ENCODE measurements at regions not wholly inside any gene's neighbourhood (a gene's known extent, or its start where the extent isn't known, plus 50 kb on each side); places are given as distances from the start of the nearest gene placed in this dataset.
A peak's percentile ranks its signal among the peaks of the same experiment; 100 is the strongest.

- Mint-ChIP-seq H3K9me3 (peaks cover 3% of the 10 kb centered on the region), H3K27ac (no peak overlapping the region), H3K4me3 (no peak overlapping the region), H3K36me3 (ENCODE audit: low read depth) (no peaks in the 10 kb centered on the region), H3K27me3 (no peaks in the 10 kb centered on the region), H3K4me1 (ENCODE audit: low read depth) (no peaks in the 10 kb centered on the region)
- DNase-seq (no peak), ATAC-seq (no peak)
- ChIA-PET POLR2A (no interaction called here), CTCF (no interaction called here)
- TF ChIP-seq CTCF (IDR thresholded peaks at IDR 0.05): no peak
- intact Hi-C loops (cut with micrococcal nuclease): no loop called here
Observed at GRCh38 chr18:43870626-43871025, 593.3 kb upstream of the SYT4 start.

- H3K4me3 Mint-ChIP-seq: no peak overlapping the region
- ATAC-seq: no peak
- no peaks in the 10 kb centered on the region for H3K27me3 Mint-ChIP-seq
- intact Hi-C loops (cut with micrococcal nuclease): no loop called here
- H3K36me3 Mint-ChIP-seq (ENCODE audit: low read depth): no peaks in the 10 kb centered on the region
- DNase-seq: no peak
- CTCF ChIA-PET: interaction anchor here (0.6 kb wide), 1 partner anchor 105 kb away, joined by 3 read pairs; no protein-coding TSS in a partner anchor
- POLR2A ChIA-PET: no interaction called here
- H3K9me3 Mint-ChIP-seq: peaks cover 3% of the 10 kb centered on the region
- no peak overlapping the region for H3K27ac Mint-ChIP-seq
- TF ChIP-seq CTCF (IDR thresholded peaks at IDR 0.05): no peak
- H3K4me1 Mint-ChIP-seq (ENCODE audit: low read depth): no peaks in the 10 kb centered on the region
Observed at GRCh38 chr18:43875511-43875910, 598.2 kb upstream of the SYT4 start.

- no peaks in the 10 kb centered on the region for H3K4me1 Mint-ChIP-seq (ENCODE audit: low read depth)
- DNase-seq (no peak), ATAC-seq (no peak)
- ChIA-PET CTCF (no interaction called here), POLR2A (no interaction called here)
- H3K27me3 Mint-ChIP-seq: no peaks in the 10 kb centered on the region
- H3K36me3 Mint-ChIP-seq (ENCODE audit: low read depth): no peaks in the 10 kb centered on the region
- no peak for TF ChIP-seq CTCF (IDR thresholded peaks at IDR 0.05)
- H3K9me3 Mint-ChIP-seq: peaks cover 2% of the 10 kb centered on the region
- H3K27ac Mint-ChIP-seq: no peak overlapping the region
- intact Hi-C loops (cut with micrococcal nuclease): no loop called here
- H3K4me3 Mint-ChIP-seq: no peak overlapping the region
Observed at GRCh38 chr18:43876286-43876685, 599.0 kb upstream of the SYT4 start.

GRCh38 chr18:43876748-43877147, 599.5 kb upstream of the SYT4 start:
- Mint-ChIP-seq H3K36me3 (ENCODE audit: low read depth) (no peaks in the 10 kb centered on the region), H3K4me1 (ENCODE audit: low read depth) (no peaks in the 10 kb centered on the region), H3K27ac (no peak overlapping the region), H3K27me3 (no peaks in the 10 kb centered on the region), H3K9me3 (no peaks in the 10 kb centered on the region), H3K4me3 (no peak overlapping the region)
- ATAC-seq (no peak), DNase-seq (no peak)
- ChIA-PET POLR2A (no interaction called here), CTCF (no interaction called here)
- intact Hi-C loops (cut with micrococcal nuclease): no loop called here
- TF ChIP-seq CTCF (IDR thresholded peaks at IDR 0.05): no peak

GRCh38 chr18:43877616-43878321, 600.5 kb upstream of the SYT4 start:
- peak; percentile 17 for TF ChIP-seq CTCF (IDR thresholded peaks at IDR 0.05)
- Mint-ChIP-seq H3K36me3 (ENCODE audit: low read depth) (no peaks in the 10 kb centered on the region), H3K27me3 (no peaks in the 10 kb centered on the region), H3K27ac (no peak overlapping the region), H3K4me3 (no peak overlapping the region), H3K4me1 (ENCODE audit: low read depth) (no peaks in the 10 kb centered on the region), H3K9me3 (no peaks in the 10 kb centered on the region)
- ATAC-seq: no peak
- ChIA-PET POLR2A (no interaction called here), CTCF (no interaction called here)
- DNase-seq: no peak
- intact Hi-C loops (cut with micrococcal nuclease): no loop called here

Measured in activated CD8-positive, alpha-beta T cell treated with anti-CD3 and anti-CD28 coated beads for 36 hours (primary cell).